Epithelial cell of prostate (primary cell): ENCODE measurements at regions not wholly inside any gene's neighbourhood (a gene's known extent, or its start where the extent isn't known, plus 50 kb on each side); places are given as distances from the start of the nearest gene placed in this dataset.
"Not testable (repeated sequence)": the region's sequence is repeated elsewhere in the genome, so short reads cannot be mapped to it uniquely, and the experiment has no call there.

ENCODE experiments used
- DNase-seq: peaks from one replicate; pipeline ENCODE4 v3.0.0-alpha.2; 2011; ENCODE audit warnings: low read depth, low spot score
- H3K27ac ChIP-seq: fragments of 450-650 bp; 2 replicates; pipeline ENCODE4 v1.5.1; 2017; ENCODE audit warnings: mild to moderate bottlenecking

- no peak for DNase-seq
- H3K27ac ChIP-seq: no peak overlapping the region
Measured at GRCh38 chr19:13665125-13665905, 99.0 kb upstream of the MRI1 start.

DNA sequence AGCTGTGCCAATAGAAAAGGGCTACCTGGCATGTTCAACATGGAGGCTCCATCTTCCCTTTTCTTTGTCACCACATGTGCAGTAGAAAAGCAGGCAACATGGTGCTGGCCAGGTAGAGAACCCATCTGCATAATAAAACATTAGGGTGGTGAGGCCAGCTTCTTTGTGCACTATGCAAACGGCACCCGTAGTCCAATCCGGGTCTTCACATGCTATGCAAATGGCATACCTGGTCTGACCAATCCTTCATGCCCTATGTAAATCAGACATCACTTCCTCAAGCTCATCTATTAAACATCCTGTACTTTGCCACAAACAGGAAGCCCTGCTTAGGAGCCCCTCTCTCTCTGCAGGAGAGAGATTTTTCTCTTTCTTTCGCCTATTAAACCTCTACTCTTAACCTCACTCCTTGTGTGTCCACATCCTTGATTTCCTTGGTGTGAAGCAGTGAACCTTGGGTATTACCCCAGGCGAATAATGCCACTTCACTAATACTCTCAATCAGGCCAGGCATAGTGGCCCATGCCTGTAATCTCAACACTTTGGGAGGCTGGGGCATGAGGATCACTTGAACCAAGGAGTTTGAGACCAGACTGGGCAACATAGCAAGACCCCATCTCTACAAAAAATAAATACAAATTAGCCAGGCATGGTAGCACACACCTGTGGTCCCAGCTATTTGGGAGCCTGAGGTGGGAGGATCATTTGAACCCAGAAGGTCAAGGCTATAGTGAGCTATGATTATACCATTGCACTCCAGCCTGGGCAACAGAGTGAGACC lies 111.3 kb upstream of the MRI1 start:
- DNase-seq: no peak
- H3K27ac ChIP-seq: no peak overlapping the region

- DNase-seq: no peak
- H3K27ac ChIP-seq: no peak overlapping the region
Measured at GRCh38 chr19:13646758-13647157, 117.6 kb upstream of the MRI1 start.

GRCh38 chr19:13644645-13645044 lies 119.7 kb upstream of the MRI1 start:
- DNase-seq: no peak
- H3K27ac ChIP-seq: no peak overlapping the region

DNA sequence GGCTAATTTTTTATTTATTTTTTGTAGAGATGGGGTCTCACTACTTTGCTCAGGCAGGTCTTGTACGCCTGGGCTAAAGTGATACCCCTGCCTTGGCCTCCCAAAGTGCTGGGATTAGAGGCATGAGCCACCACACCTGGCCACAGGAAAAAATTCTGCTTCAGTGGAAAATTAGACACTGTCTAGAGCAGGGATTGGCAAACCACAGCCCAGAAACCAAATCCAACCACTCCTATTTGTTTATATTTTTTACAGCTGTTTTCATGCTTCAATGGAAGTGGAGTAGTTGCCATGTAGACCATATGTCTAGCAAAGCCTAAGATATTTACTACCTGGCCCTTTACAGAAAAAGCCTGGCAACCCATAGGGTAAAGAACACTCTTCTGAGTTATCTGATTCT lies 123.7 kb upstream of the MRI1 start:
- DNase-seq: no peak

DNA sequence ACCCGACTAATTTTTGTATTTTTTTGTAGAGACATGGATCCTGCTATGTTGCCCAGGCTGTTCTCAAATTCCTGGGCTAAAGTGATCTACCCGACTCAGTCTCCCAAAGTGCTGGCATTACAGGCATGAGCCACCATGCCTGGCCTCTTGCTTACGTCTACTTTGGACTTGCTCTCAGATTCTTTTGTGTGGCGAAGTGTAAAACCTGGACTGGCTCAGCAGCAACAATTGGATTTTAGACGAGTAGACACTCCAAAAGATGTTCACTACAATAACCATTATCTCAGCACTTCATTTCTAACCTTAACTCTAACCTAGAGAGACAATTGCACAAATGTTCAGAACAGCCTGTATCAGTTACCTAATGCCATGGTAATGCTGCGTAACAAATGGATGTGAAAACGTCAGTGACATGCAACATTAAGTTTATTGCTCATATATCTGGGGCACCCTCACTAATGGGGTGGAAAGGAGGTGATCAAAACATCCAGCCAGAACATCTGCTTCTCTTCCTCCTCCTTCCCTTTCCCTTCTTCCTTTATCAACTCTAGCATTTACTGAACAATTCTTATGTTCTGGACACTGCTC lies 124.9 kb upstream of the MRI1 start:
- H3K27ac ChIP-seq: no peak overlapping the region
- DNase-seq: no peak

More for the DNA sequence above, 123.7 kb upstream of the MRI1 start:
- H3K27ac ChIP-seq: no peak overlapping the region

DNA sequence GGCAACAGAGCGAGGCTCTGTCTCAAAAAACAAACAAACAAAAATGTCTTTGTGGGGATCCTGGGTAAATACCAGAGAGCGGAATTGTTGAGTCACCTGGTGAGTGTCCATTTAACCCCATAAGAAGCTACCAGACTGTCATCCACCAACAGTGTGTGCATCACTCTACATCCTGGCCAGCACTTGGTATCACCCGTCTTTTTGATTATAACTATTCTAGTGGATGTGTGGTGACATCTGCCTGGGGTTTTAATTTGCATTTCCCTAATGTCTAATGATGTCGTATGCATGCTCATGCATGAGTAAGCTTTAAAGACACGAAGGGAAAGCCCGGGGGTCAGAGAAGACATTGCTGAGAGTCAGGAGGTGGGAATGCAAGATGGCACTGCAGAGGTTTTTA lies 126.7 kb upstream of the MRI1 start:
- no peak for DNase-seq
- H3K27ac ChIP-seq: no peak overlapping the region

DNA sequence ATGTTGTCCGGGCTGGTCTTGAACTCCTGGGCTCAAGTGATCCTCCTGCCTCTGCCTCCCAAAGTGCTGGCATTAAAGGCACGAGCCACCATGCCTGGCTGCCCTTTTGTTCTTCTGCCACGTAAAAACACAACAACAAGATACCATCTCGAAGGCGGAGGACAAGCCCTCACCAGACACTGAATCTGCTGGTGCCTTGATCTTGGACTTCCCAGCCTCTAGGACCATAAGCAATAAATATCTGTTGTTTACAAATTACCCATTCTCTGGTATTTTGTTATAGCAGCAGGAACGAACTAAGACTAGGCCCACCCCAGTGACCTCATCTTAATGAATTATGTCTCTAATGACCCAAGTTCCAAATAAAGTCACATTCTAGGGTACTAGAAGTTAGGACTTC lies 128.4 kb upstream of the CACNA1A start:
- H3K27ac ChIP-seq: no peak overlapping the region
- DNase-seq: no peak

DNA sequence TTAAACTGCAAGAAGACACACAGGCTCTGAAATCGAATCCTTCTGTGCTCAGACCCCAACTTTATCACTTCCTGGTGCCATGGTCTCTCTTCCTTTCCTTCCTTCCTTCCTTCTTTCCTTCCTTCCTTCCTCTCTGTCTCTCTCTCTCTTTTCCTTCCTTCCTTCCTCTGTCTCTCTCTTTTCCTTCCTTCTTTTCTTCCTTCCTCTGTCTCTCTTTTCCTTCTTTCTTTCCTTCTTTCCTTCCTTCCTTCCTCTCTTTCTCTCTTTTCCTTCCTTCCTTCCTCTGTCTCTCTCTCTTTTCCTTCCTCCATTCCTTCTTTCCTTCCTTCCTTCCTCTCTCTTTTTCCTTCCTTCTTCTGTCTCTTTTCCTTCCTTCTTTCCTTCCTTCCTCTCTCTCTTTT lies 127.2 kb upstream of the CACNA1A start:
- H3K27ac ChIP-seq: no peak overlapping the region
- no peak for DNase-seq

DNA sequence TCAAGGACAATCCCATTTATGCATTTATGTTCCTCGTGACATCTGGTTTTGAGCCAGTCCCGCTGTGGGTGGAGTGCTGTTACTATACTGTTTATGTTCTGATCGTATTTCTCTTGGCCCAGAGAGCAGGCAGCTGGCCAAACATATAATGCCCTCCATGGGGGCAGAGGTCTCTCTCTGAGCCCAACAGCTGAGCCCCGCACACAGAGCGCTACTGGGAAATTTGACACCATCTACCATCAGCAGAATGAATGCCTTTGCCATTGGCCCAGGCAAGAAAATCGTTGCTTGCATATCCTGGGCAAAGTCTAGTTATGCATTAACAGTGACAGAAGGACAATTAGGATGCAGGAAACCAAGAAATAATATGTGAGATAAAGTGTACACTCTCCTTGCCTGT lies 126.8 kb upstream of the CACNA1A start:
- no peak overlapping the region for H3K27ac ChIP-seq
- no peak for DNase-seq

DNA sequence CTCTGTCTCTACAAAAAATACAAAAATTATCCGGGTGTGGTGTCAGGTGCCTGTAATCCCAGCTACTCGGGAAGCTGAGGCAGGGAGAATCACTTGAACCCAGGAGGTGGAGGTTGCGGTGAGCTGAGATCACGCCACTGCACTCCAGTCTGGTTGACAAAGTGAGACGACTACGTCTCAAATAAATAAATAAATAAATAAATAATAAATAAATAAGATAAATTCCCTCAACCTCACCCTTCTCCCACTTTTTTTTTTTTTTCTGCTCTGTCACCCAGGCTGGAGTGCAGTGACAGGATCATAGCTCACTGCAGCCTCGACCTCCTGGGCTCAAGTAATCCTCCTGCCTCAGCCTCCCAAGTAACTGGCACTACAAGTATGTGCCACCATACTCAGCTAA lies 125.9 kb upstream of the CACNA1A start:
- DNase-seq, H3K27ac ChIP-seq: not testable (repeated sequence)

DNA sequence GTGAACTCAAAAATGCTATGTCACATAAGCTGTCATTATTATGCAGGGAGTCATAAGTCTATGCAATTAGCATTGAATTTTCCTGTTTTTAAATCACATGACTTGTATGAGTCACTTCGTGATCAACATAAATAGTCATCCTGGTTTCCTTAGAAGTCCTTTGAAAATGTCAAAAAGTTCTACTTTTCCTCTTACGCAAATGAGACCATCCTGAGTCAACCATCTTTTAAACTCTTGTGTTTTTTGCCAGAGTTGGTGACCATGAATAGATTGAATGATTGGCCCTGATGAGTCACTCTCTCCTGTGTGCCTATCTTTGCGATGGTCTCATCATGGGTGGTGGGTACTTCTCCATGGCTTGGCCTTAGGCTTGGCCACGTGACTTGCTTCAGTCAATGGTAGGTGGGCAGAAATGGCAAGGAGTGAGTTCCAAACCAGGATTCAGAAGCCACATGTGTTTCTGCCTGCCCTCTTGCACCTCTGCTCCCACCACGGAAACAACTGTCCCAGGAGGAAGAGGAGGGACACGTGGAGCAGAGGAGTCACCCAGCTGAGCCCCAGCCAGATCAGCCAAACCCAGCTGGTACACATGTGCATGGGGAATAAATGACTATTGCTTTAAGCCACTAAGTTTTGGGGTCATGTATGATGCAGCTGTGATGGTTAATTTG lies 123.5 kb upstream of the CACNA1A start:
- no peak overlapping the region for H3K27ac ChIP-seq
- DNase-seq: no peak

GRCh38 chr19:13627531-13627930 lies 121.3 kb upstream of the CACNA1A start:
- H3K27ac ChIP-seq: no peak overlapping the region
- DNase-seq: no peak

DNA sequence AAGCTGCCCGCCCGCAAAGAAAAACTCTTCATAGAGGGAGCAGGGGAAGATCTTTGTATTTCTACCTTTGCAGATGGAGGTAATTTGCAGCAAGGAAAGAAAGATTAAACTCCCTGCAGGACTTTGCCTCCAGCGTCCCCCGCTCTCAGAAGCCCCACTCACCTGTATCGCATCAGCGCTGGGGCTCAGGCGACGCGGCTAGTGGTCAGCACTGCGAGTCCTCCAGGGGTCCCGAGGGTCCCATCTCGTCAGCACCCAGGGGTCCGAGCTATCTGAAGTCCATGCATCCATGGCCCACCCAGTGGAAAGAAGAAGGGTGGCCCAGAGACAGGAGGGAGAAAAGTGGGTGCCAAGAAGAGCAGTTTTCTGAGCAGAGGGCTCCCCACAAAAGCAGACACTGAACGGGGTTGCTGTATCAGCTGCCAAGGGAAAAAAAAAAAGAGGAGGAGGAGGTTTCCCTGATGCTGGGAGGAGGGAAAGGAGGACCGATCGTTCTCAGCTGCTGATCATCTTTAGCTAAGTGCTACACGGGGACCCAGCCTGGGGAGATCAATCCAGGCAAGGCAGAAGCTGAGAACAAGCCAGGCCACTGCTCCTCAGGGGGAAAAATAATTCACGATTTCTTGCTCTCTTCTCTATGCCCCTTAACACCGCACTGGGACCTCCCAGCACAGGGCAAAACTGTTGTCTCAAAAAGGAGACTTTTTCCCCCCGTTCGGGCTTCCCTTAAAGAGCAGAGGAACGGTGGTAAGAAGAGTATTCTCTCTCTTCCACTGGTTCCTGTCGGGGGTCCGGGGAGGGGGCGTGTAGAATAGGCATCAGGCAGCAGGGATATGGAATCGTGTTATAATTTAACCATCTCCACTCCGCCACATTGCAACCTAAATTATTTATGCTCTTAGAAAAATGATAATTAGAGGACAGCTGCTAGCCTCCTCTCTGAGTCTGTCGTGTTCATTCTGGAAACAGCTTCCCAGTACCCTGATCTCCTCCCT lies 117.7 kb upstream of the CACNA1A start:
- H3K27ac ChIP-seq: no peak overlapping the region
- DNase-seq: no peak

DNA sequence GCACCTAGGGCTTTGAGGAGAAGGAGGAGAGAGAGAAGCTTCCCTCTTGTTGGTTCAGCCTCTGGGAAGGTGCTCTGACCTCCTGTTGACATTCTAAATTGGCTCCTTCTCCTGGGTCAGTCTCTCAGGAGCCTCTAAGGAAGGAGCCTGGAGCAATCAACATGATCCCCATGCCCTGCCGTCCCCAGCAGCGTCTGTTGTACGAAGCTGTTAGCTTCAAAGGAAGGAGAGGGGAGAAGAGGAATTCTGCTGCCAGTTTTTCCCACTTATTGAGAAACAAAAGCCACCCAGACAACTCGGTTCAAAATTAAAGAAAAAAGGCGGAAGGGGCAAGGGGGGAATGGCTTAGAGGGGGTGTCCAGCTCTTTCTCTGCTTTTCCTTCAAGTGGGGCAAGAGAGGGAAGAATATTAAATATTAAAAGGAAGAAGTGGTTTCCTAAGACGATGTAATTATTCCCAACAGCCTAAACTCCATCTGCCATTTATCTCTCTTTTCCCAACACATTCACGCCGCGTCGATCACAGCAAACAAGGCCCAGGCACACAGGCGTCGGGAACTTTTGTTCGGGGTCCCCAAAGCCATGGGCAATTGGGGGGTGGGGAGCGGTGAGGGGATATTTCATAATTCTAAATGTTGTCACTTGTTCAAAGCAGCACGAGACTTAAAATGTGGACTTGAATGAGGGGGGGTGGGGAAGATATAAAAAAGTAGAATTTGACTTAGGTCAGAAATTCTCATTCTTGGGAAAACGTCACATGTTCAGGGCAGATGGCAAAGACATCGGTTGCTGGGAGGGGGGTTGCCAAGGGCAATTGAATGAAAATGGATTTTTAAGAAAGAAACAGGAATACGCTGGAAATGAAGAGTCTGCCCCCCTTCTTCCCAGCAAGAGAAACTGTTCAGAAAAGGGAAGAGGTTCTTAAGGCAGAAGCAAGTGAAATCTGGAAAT lies 116.8 kb upstream of the CACNA1A start:
- no peak for DNase-seq
- H3K27ac ChIP-seq: no peak overlapping the region

DNA sequence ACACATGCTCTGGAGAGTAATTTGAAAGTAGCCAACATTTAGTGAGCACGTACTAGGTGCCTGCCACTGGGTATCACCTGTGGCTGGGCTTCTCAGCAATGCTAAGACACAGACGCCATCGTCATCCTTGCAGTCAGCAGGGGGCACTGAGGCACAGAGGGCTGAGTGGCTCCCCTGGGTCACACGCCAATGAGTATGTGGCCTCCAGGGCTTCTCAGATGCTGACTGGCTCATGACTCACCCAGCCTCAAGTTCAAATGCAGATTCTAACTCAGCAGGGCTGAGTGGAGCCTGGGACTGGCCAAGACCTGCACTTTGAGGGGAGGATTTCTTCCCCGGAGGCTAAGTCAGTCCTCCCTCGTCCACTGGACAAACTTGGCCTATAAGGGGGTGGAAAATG lies 115.1 kb upstream of the CACNA1A start:
- peak; percentile 92 for DNase-seq
- no peak overlapping the region for H3K27ac ChIP-seq

GRCh38 chr19:13619203-13619632 lies 112.9 kb upstream of the CACNA1A start:
- DNase-seq: no peak
- no peak overlapping the region for H3K27ac ChIP-seq

GRCh38 chr19:13615890-13616289 lies 109.6 kb upstream of the CACNA1A start:
- DNase-seq: no peak
- no peak overlapping the region for H3K27ac ChIP-seq

- H3K27ac ChIP-seq: no peak overlapping the region
- no peak for DNase-seq
Measured at GRCh38 chr19:13613447-13613846, 107.2 kb upstream of the CACNA1A start.
